Stomach (tissue), 4 donors: ENCODE measurements at regions not wholly inside any gene's neighbourhood (a gene's known extent, or its start where the extent isn't known, plus 50 kb on each side); places are given as distances from the start of the nearest gene placed in this dataset.

ENCODE experiments used
- CTCF ChIP-seq, 7 experiments: fragments of 450-650 bp in 4 of 7; fragments of 200-600 bp in 3 of 7; sonication (generic) in 3 of 7; IDR thresholded peaks; one replicate each; pipeline ENCODE4 v1.5.1; 2016 to 2019; ENCODE audit warnings: antibody characterized with exemption in 7 of 7, control low read depth in 2 of 7, mild to moderate bottlenecking in 1 of 7
- EP300 ChIP-seq: sonication (generic); formaldehyde crosslinking; IDR thresholded peaks from one replicate; pipeline ENCODE4 v1.6.1; 2017; ENCODE audit warnings: antibody characterized with exemption

- no peak for TF ChIP-seq CTCF (IDR thresholded peaks at IDR 0.05)
- no peak for TF ChIP-seq EP300
Observed at GRCh38 chr9:18331310-18331684, 142.7 kb upstream of the ADAMTSL1 start.
